ENCODE measurements at regions not wholly inside any gene's neighbourhood (a gene's known extent, or its start where the extent isn't known, plus 50 kb on each side); places are given as distances from the start of the nearest gene placed in this dataset.

DNA sequence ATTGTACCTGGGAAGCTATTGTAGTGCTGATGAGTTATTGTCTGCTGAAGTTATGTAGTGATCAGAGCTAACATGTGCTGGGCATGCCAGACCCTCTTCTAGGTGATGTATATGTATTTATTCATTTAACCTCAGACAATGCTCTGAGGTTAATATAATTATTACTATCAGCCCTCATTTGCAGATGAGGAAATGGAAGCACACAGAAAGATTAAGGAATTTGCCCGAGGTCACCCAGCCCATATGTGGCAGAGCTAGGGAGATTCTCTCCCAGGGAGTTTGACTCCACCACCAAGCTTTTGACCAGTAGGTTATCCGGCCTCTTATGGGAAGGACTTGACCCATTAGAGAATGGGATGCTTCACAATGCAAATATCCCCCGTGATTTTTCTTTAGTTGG lies 114.2 kb upstream of the NAV2 start:
- TF ChIP-seq BACH2 (CRISPR knock-in tag; IDR thresholded peaks at IDR 0.05; ENCODE audit: borderline replicate concordance) (no peak), ZNF8 (CRISPR knock-in tag; IDR thresholded peaks at IDR 0.05) (0 out of 2 replicates have a peak, but pooled peaks have one; percentile 9), ISL1 (CRISPR knock-in tag; IDR thresholded peaks at IDR 0.05) (0 out of 2 replicates have a peak, but pooled peaks have one; percentile 19), TCF4 (CRISPR knock-in tag; IDR thresholded peaks at IDR 0.05; ENCODE audit: borderline replicate concordance) (peak; percentile 71)
- TF ChIP-seq, protein P1, sequence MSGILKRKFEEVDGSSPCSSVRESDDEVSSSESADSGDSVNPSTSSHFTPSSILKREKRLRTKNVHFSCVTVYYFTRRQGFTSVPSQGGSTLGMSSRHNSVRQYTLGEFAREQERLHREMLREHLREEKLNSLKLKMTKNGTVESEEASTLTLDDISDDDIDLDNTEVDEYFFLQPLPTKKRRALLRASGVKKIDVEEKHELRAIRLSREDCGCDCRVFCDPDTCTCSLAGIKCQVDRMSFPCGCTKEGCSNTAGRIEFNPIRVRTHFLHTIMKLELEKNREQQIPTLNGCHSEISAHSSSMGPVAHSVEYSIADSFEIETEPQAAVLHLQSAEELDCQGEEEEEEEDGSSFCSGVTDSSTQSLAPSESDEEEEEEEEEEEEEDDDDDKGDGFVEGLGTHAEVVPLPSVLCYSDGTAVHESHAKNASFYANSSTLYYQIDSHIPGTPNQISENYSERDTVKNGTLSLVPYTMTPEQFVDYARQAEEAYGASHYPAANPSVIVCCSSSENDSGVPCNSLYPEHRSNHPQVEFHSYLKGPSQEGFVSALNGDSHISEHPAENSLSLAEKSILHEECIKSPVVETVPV (CRISPR knock-in tag; IDR thresholded peaks at IDR 0.05) = no peak; the same call in 1 of the 2 replicates
- TF ChIP-seq, protein P2, sequence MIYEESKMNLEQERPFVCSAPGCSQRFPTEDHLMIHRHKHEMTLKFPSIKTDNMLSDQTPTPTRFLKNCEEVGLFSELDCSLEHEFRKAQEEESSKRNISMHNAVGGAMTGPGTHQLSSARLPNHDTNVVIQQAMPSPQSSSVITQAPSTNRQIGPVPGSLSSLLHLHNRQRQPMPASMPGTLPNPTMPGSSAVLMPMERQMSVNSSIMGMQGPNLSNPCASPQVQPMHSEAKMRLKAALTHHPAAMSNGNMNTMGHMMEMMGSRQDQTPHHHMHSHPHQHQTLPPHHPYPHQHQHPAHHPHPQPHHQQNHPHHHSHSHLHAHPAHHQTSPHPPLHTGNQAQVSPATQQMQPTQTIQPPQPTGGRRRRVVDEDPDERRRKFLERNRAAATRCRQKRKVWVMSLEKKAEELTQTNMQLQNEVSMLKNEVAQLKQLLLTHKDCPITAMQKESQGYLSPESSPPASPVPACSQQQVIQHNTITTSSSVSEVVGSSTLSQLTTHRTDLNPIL (CRISPR knock-in tag; IDR thresholded peaks at IDR 0.05; ENCODE audit: low read depth) = peak; percentile 22; the same call in 1 of the 2 replicates
- no peak for ATAC-seq

DNA sequence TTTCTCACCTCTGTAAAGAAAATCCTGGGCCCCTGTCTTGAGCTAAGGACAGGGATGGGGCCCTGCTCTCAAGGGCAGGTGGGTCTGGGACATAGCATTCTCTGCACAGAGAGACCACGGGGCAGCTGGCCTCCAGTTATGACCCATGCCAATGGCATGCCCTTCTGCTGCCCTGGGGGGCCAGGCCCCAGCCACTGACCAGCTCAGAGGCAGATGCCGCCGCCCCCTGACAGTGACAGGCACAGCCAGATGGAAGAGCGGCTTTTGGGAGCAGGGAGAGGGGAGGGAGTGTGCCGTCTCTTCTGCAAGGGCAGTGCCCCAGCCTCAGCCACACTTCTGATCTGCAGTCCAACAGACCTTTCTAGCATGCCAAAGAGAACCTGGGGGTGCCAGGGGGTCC lies 114.8 kb upstream of the NAV2 start:
- peak; percentile 32 for ATAC-seq
- TF ChIP-seq SNAI2 (CRISPR knock-in tag; IDR thresholded peaks at IDR 0.05) (no peak), ARNTL (CRISPR knock-in tag; IDR thresholded peaks at IDR 0.05; ENCODE audit: borderline replicate concordance, low read depth) (no peak), ZNF565 (CRISPR knock-in tag; conservative IDR thresholded peaks at IDR 0.05; ENCODE audit: low read depth) (no peak; the same call in 1 of the 2 replicates), ZNF70 (CRISPR knock-in tag; IDR thresholded peaks at IDR 0.05) (no peak), CSDC2 (CRISPR knock-in tag; IDR thresholded peaks at IDR 0.05) (no peak; the same call in 1 of the 2 replicates)
- TF ChIP-seq, protein P2 (CRISPR knock-in tag; IDR thresholded peaks at IDR 0.05; ENCODE audit: low read depth) = no peak
- TF ChIP-seq, protein P3, sequence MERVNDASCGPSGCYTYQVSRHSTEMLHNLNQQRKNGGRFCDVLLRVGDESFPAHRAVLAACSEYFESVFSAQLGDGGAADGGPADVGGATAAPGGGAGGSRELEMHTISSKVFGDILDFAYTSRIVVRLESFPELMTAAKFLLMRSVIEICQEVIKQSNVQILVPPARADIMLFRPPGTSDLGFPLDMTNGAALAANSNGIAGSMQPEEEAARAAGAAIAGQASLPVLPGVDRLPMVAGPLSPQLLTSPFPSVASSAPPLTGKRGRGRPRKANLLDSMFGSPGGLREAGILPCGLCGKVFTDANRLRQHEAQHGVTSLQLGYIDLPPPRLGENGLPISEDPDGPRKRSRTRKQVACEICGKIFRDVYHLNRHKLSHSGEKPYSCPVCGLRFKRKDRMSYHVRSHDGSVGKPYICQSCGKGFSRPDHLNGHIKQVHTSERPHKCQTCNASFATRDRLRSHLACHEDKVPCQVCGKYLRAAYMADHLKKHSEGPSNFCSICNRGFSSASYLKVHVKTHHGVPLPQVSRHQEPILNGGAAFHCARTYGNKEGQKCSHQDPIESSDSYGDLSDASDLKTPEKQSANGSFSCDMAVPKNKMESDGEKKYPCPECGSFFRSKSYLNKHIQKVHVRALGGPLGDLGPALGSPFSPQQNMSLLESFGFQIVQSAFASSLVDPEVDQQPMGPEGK (CRISPR knock-in tag; IDR thresholded peaks at IDR 0.05; ENCODE audit: borderline replicate concordance) = peak; percentile 96; the same call in 1 of the 2 replicates

DNA sequence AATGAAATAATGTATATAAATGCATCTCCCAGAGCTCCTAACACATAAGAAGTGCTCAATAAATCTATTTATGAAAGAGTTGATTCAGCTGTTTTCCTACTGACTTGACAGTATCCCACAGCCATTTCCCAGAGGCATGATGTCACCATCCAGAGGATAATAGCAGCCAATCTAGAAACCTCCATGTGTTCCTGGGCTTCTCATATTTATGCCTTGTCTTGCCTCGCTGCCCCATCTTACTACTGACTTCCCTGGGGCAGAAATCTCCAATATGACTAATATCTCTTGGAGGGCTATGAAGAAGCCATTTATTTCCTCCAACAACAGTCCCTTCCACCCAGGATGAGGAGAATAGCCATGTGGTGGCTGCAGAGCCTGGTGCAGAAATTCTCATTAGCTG lies 115.4 kb upstream of the NAV2 start:
- peak; percentile 32 for ATAC-seq
- TF ChIP-seq, protein P2 (CRISPR knock-in tag; IDR thresholded peaks at IDR 0.05; ENCODE audit: low read depth) = peak; percentile 6; the same call in 1 of the 2 replicates
- TF ChIP-seq ZNF565 (CRISPR knock-in tag; conservative IDR thresholded peaks at IDR 0.05; ENCODE audit: low read depth) = no peak

DNA sequence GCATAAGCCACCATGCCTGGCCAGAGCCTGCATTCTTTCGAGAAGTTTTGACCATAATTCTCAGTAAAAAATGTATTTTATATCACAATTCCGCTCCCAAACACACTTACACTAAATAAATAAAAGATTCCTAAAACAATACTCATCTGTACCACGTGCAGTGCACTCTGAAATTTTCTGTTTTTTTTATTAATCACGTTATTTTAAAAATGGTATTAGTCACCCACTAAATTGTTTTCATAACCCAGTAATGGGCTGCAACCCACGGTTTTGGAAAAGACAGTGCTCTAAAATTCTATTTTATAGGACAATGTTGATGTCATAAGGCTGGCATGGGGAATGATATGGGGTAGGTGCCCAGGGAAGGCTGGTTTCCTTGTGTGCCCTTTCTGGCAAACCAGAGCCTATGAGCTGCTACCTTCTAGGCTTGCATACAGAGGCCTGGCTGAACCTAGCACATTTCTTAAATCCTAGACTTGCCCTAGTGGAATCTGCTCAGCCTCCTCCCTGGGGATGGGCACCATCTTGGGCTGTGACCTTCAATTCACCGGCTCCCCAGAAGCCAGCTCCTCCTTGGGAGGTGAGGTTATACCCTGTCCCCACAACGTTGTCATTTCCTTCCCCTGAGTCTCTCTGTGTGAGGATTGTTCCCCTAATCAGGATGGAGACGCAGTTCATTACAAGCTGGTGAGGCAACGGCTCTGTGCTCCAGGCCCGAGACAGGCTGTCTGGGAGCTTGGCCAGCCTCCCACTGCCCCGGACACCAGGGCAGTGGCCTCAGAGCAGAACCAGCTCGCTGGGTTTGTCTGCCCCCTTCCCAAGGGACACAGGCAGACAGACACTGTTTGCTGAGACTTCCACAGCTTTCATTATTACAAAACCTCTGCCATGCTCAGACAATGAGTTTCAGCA lies 116.5 kb upstream of the NAV2 start:
- ATAC-seq = peak; percentile 81
- TF ChIP-seq OSR1 (CRISPR knock-in tag; IDR thresholded peaks at IDR 0.05) (no peak), ZC3H10 (CRISPR knock-in tag; IDR thresholded peaks at IDR 0.05) (no peak), GLIS3 (CRISPR knock-in tag; IDR thresholded peaks at IDR 0.05) (no peak), TOX (CRISPR knock-in tag; IDR thresholded peaks at IDR 0.05; ENCODE audit: borderline replicate concordance) (no peak), ZFP3 (CRISPR knock-in tag; IDR thresholded peaks at IDR 0.05) (no peak), ZNF70 (CRISPR knock-in tag; IDR thresholded peaks at IDR 0.05) (0 out of 2 replicates have a peak, but pooled peaks have one; percentile 17), ZNF8 (CRISPR knock-in tag; IDR thresholded peaks at IDR 0.05) (no peak), TCF4 (CRISPR knock-in tag; IDR thresholded peaks at IDR 0.05; ENCODE audit: borderline replicate concordance) (no peak; the same call in 1 of the 2 replicates), PPARA (CRISPR knock-in tag; IDR thresholded peaks at IDR 0.05; ENCODE audit: borderline replicate concordance) (no peak), SNAI2 (CRISPR knock-in tag; IDR thresholded peaks at IDR 0.05) (0 out of 2 replicates have a peak, but pooled peaks have one; percentile 42), ESRRG (CRISPR knock-in tag; IDR thresholded peaks at IDR 0.05) (no peak), RARB (CRISPR knock-in tag; IDR thresholded peaks at IDR 0.05) (no peak), CSDC2 (CRISPR knock-in tag; IDR thresholded peaks at IDR 0.05) (no peak; the same call in 1 of the 2 replicates), ZFP30 (CRISPR knock-in tag; IDR thresholded peaks at IDR 0.05) (no peak), BACH2 (CRISPR knock-in tag; IDR thresholded peaks at IDR 0.05; ENCODE audit: borderline replicate concordance) (no peak), ISL1 (CRISPR knock-in tag; IDR thresholded peaks at IDR 0.05) (peak; percentile 96)
- TF ChIP-seq, protein P2 (CRISPR knock-in tag; IDR thresholded peaks at IDR 0.05; ENCODE audit: low read depth) = peak; percentile 90
- TF ChIP-seq, protein P1 (CRISPR knock-in tag; IDR thresholded peaks at IDR 0.05) = no peak; the same call in 1 of the 2 replicates
